Uterus (tissue), 3 donors: ENCODE measurements at regions not wholly inside any gene's neighbourhood (a gene's known extent, or its start where the extent isn't known, plus 50 kb on each side); places are given as distances from the start of the nearest gene placed in this dataset.

Source experiments
- DNase-seq, 2 donors: peaks; one replicate each; pipeline ENCODE4 v3.0.0-alpha.2; 2019 to 2020
- H3K27ac ChIP-seq, 2 donors: fragments of 200-600 bp; sonication (generic); 1 replicate in 1 of 2; 2 replicates in 1 of 2; pipeline ENCODE4 v1.5.1; 2016 to 2018
- H3K27me3 ChIP-seq, 2 donors: fragments of 200-600 bp; sonication (generic); one replicate each; pipeline ENCODE4 v1.5.1; 2018 to 2019; ENCODE audit warnings: control low read depth in 1 of 2
- H3K36me3 ChIP-seq, 2 donors: fragments of 200-600 bp; sonication (generic); one replicate each; pipeline ENCODE4 v1.5.1; 2019; ENCODE audit warnings: control low read depth in 1 of 2
- H3K4me1 ChIP-seq, 2 donors: fragments of 200-600 bp; sonication (generic); one replicate each; pipeline ENCODE4 v1.5.1; 2018 to 2019; ENCODE audit warnings: control low read depth in 1 of 2
- H3K4me3 ChIP-seq, 2 donors: fragments of 200-600 bp; sonication (generic); 1 replicate in 1 of 2; 2 replicates in 1 of 2; pipeline ENCODE4 v1.5.1; 2018 to 2019; ENCODE audit warnings: mild to moderate bottlenecking in 1 of 2
- H3K9me3 ChIP-seq, 2 donors: fragments of 200-600 bp; sonication (generic); one replicate each; pipeline ENCODE4 v1.5.1; 2019; ENCODE audit warnings: control low read depth in 1 of 2
- CTCF ChIP-seq, 4 experiments: fragments of 200-600 bp in 2 of 4; fragments of 450-650 bp in 2 of 4; sonication (generic) in 2 of 4; IDR thresholded peaks; one replicate each; pipeline ENCODE4 v1.5.1; 2016 to 2019; ENCODE audit warnings: antibody characterized with exemption in 4 of 4, mild to moderate bottlenecking in 2 of 4, moderate library complexity in 1 of 4
- POLR2A ChIP-seq, 2 donors: fragments of 450-650 bp; IDR thresholded peaks; one replicate each; pipeline ENCODE4 v1.6.1; 2016; ENCODE audit warnings: antibody characterized with exemption in 2 of 2, mild to moderate bottlenecking in 1 of 2, moderate library complexity in 1 of 2
- intact Hi-C: fragments of 100-400 bp; cut with DNase I; formaldehyde crosslinking; loops from one replicate; pipeline ENCODE4 v1.15.1; 2023; ENCODE audit warnings: low total_unique reads
- donor health status: DM: yes; HTN: yes; CAD: no.

- TF ChIP-seq POLR2A (IDR thresholded peaks at IDR 0.05) (no peak), CTCF (IDR thresholded peaks at IDR 0.05) (peak in 1 of 4 experiments; percentile 5)
- Histone ChIP-seq H3K9me3 (no peaks in the 10 kb centered on the region), H3K27ac (no peak overlapping the region), H3K27me3 (no peaks in the 10 kb centered on the region), H3K4me1 (no peaks in the 10 kb centered on the region), H3K36me3 (no peaks in the 10 kb centered on the region), H3K4me3 (no peak overlapping the region)
- intact Hi-C loops = no loop called here
- DNase-seq = no peak
Observed at GRCh38 chr5:23208959-23209431, 298.4 kb upstream of the PRDM9 start.

- intact Hi-C loops = no loop called here
- no peak for TF ChIP-seq POLR2A (IDR thresholded peaks at IDR 0.05)
- TF ChIP-seq CTCF (IDR thresholded peaks at IDR 0.05) = no peak
- H3K4me1 ChIP-seq = no peaks in the 10 kb centered on the region
- DNase-seq = no peak
- H3K4me3 ChIP-seq = no peak overlapping the region
- H3K9me3 ChIP-seq = no peaks in the 10 kb centered on the region
- no peak overlapping the region for H3K27ac ChIP-seq
- H3K27me3 ChIP-seq = no peaks in the 10 kb centered on the region
- H3K36me3 ChIP-seq = no peaks in the 10 kb centered on the region
Observed at GRCh38 chr5:23204111-23204510, 303.3 kb upstream of the PRDM9 start.

GRCh38 chr5:23169660-23170416, 316.7 kb upstream of the CDH12 start:
- no peak for DNase-seq
- intact Hi-C loops = no loop called here
- no peak overlapping the region for H3K27ac ChIP-seq
- no peaks in the 10 kb centered on the region for H3K36me3 ChIP-seq
- no peak overlapping the region for H3K4me3 ChIP-seq
- TF ChIP-seq POLR2A (IDR thresholded peaks at IDR 0.05) = no peak
- TF ChIP-seq CTCF (IDR thresholded peaks at IDR 0.05) = no peak
- no peaks in the 10 kb centered on the region for H3K27me3 ChIP-seq
- no peaks in the 10 kb centered on the region for H3K9me3 ChIP-seq
- no peaks in the 10 kb centered on the region for H3K4me1 ChIP-seq

GRCh38 chr5:23164971-23165370, 311.8 kb upstream of the CDH12 start:
- Histone ChIP-seq H3K27me3 (no peaks in the 10 kb centered on the region), H3K4me1 (no peaks in the 10 kb centered on the region), H3K9me3 (no peaks in the 10 kb centered on the region), H3K27ac (no peak overlapping the region), H3K36me3 (no peaks in the 10 kb centered on the region), H3K4me3 (no peak overlapping the region)
- TF ChIP-seq POLR2A (IDR thresholded peaks at IDR 0.05) = no peak
- intact Hi-C loops = no loop called here
- DNase-seq = no peak

GRCh38 chr5:23158179-23158578, 305.0 kb upstream of the CDH12 start:
- Histone ChIP-seq H3K27ac (no peak overlapping the region), H3K4me3 (no peak overlapping the region), H3K9me3 (no peaks in the 10 kb centered on the region), H3K36me3 (no peaks in the 10 kb centered on the region), H3K27me3 (no peaks in the 10 kb centered on the region), H3K4me1 (no peaks in the 10 kb centered on the region)
- no peak for TF ChIP-seq POLR2A (IDR thresholded peaks at IDR 0.05)
- no peak for TF ChIP-seq CTCF (IDR thresholded peaks at IDR 0.05)
- intact Hi-C loops = no loop called here
- DNase-seq = no peak
